Prostate gland (tissue), 2 donors: ENCODE measurements at regions not wholly inside any gene's neighbourhood (a gene's known extent, or its start where the extent isn't known, plus 50 kb on each side); places are given as distances from the start of the nearest gene placed in this dataset.
A peak's percentile ranks its signal among the peaks of the same experiment; 100 is the strongest.

ENCODE experiments used
- DNase-seq: peaks from one replicate; pipeline ENCODE4 v3.0.0-alpha.2; 2019; ENCODE audit warnings: low spot score
- H3K27ac ChIP-seq, 2 donors: fragments of 200-600 bp; sonication (generic); 2 replicates each; pipeline ENCODE4 v1.5.1; 2017 to 2019
- H3K27me3 ChIP-seq: fragments of 200-600 bp; sonication (generic); replicated peaks from 2 replicates; pipeline ENCODE4 v1.5.1; 2019; ENCODE audit not compliant: insufficient read depth
- H3K36me3 ChIP-seq, 2 donors: fragments of 200-600 bp; sonication (generic); 1 replicate in 1 of 2; 2 replicates in 1 of 2; pipeline versions ENCODE4 v1.5.1 to v1.8.1; 2017 to 2019
- H3K4me1 ChIP-seq: fragments of 200-600 bp; sonication (generic); replicated peaks from 2 replicates; pipeline ENCODE4 v1.5.1; 2019
- H3K4me3 ChIP-seq, 2 donors: fragments of 200-600 bp; sonication (generic); 2 replicates each; pipeline ENCODE4 v1.5.1; 2017 to 2019
- H3K9me3 ChIP-seq: fragments of 200-600 bp; sonication (generic); 2 replicates; pipeline ENCODE4 v1.5.1; 2017
- POLR2A ChIP-seq: fragments of 450-650 bp; IDR thresholded peaks from one replicate; pipeline ENCODE4 v1.6.1; 2016; ENCODE audit warnings: antibody characterized with exemption, mild to moderate bottlenecking
- POLR2AphosphoS5 ChIP-seq: sonication (generic); formaldehyde crosslinking; IDR thresholded peaks from one replicate; pipeline ENCODE4 v1.6.1; 2017; ENCODE audit warnings: antibody characterized with exemption
- WGBS: methylation state at CpG from one replicate; pipeline ENCODE4 v1.1.5; 2018; 5-methylcytosine and 5-hydroxymethylcytosine counted together
- intact Hi-C: fragments of 100-400 bp; cut with DNase I; formaldehyde crosslinking; loops from one replicate; pipeline ENCODE4 v1.14.2; 2022
- TF ChIP-seq, protein P1 (sequence below), 4 experiments: fragments of 200-600 bp in 2 of 4; fragments of 450-650 bp in 2 of 4; sonication (generic) in 2 of 4; IDR thresholded peaks; 1 replicate in 3 of 4; 2 replicates in 1 of 4; pipeline ENCODE4 v1.5.1; 2016 to 2019; ENCODE audit warnings: antibody characterized with exemption in 4 of 4, mild to moderate bottlenecking in 2 of 4, moderate library complexity in 2 of 4

- no peak for DNase-seq
- intact Hi-C loops, result no loop called here
- no peak overlapping the region for H3K4me3 ChIP-seq
- no peak overlapping the region for H3K27ac ChIP-seq
- H3K4me1 ChIP-seq, result no peaks in the 10 kb centered on the region
- 80% methylated on average over 2 of the region's 2 CpGs for WGBS
- no peaks in the 10 kb centered on the region for H3K9me3 ChIP-seq
- no peaks in the 10 kb centered on the region for H3K36me3 ChIP-seq
- TF ChIP-seq POLR2AphosphoS5 (no peak), POLR2A (no peak)
- TF ChIP-seq, protein P1, sequence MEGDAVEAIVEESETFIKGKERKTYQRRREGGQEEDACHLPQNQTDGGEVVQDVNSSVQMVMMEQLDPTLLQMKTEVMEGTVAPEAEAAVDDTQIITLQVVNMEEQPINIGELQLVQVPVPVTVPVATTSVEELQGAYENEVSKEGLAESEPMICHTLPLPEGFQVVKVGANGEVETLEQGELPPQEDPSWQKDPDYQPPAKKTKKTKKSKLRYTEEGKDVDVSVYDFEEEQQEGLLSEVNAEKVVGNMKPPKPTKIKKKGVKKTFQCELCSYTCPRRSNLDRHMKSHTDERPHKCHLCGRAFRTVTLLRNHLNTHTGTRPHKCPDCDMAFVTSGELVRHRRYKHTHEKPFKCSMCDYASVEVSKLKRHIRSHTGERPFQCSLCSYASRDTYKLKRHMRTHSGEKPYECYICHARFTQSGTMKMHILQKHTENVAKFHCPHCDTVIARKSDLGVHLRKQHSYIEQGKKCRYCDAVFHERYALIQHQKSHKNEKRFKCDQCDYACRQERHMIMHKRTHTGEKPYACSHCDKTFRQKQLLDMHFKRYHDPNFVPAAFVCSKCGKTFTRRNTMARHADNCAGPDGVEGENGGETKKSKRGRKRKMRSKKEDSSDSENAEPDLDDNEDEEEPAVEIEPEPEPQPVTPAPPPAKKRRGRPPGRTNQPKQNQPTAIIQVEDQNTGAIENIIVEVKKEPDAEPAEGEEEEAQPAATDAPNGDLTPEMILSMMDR (IDR thresholded peaks at IDR 0.05), result no peak
- H3K27me3 ChIP-seq, result no peaks in the 10 kb centered on the region
Measured at GRCh38 chr6:154611847-154612246, 101.4 kb upstream of the CNKSR3 start.

DNA sequence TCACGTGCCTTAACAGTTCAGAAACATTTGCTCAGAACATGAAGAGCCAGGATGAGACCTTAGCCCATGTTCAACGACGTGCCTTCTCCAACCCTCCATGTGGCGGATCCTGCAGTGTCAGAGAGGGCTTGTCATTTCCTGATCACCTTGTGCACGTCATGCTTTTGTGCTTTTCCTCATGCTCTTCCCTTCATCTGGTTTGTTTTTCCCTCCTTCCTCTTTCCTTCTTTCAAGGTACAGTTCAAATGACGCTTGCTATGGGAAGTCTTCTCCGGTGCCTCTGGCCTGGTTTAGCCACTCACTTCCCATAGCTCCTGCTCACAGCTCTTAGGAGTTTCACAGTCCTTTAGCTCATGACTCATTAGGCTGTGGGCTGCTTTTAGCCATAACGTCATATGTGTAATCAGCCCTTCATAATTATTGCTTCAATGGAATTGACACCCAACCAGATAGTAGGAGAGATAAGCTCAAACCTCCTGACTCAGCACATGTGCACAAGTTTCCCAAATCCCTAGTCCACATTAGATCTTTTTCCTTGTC, 102.7 kb upstream of the CNKSR3 start:
- no peak overlapping the region for H3K27ac ChIP-seq
- H3K4me1 ChIP-seq, result no peaks in the 10 kb centered on the region
- TF ChIP-seq POLR2AphosphoS5 (no peak), POLR2A (no peak)
- TF ChIP-seq, protein P1 (IDR thresholded peaks at IDR 0.05), result no peak
- 84% methylated on average over 8 of the region's 8 CpGs for whole genome bisulfite sequencing
- H3K27me3 ChIP-seq, result no peaks in the 10 kb centered on the region
- intact Hi-C loops, result no loop called here
- no peak overlapping the region for H3K4me3 ChIP-seq
- H3K36me3 ChIP-seq, result no peaks in the 10 kb centered on the region
- no peak for DNase-seq
- H3K9me3 ChIP-seq, result no peaks in the 10 kb centered on the region

DNA sequence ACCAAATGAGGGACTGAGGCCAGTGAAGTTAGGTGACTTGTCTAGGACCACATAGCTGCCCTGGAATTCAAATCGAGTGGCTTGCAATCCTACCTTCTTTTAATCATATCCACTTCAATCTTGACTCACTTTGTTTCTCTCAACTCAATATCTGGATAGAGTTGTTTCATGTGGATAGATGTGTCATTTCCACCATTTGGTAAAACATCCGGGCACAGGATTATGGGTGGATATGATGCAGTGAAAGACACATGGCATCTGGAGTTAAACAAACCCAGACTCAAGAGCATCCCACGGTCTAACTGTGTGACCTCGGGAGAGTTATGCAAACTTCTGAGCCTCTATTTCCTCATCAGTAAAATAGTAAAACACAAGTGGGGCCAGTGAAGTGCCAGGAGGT, 103.6 kb upstream of the CNKSR3 start:
- 89% methylated on average over 4 of the region's 4 CpGs for WGBS
- Histone ChIP-seq H3K27me3 (no peaks in the 10 kb centered on the region), H3K27ac (no peak overlapping the region), H3K4me3 (no peak overlapping the region), H3K4me1 (no peaks in the 10 kb centered on the region), H3K9me3 (no peaks in the 10 kb centered on the region), H3K36me3 (no peaks in the 10 kb centered on the region)
- intact Hi-C loops, result no loop called here
- DNase-seq, result no peak
- TF ChIP-seq, protein P1 (IDR thresholded peaks at IDR 0.05), result no peak
- no peak for TF ChIP-seq POLR2A
- TF ChIP-seq POLR2AphosphoS5, result no peak

DNA sequence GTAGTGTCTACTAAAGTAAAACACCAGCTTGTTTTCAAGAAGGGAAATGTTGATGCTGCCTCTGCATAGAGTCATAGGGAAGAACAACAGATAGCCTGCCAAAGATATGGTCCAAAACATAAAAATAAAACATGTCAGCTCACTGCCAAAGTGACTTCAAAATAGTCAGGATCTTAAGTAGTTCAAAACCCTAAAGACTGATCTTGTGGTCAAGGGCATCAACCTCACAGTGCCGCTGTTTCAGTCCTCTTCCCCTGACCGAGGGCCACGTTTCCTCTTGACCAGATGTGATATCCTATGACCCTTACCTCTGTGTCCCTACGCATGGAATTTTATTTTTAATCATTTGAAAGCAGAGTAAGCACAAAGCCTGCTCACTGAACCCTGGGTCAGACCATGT, 104.2 kb upstream of the CNKSR3 start:
- H3K27me3 ChIP-seq, result no peaks in the 10 kb centered on the region
- TF ChIP-seq, protein P1 (IDR thresholded peaks at IDR 0.05), result no peak
- TF ChIP-seq POLR2A, result no peak
- TF ChIP-seq POLR2AphosphoS5, result no peak
- H3K27ac ChIP-seq, result no peak overlapping the region
- intact Hi-C loops, result no loop called here
- no peaks in the 10 kb centered on the region for H3K9me3 ChIP-seq
- no peak for DNase-seq
- H3K4me1 ChIP-seq, result no peaks in the 10 kb centered on the region
- no peak overlapping the region for H3K4me3 ChIP-seq
- no peaks in the 10 kb centered on the region for H3K36me3 ChIP-seq
- 86% methylated on average over 4 of the region's 4 CpGs for WGBS

GRCh38 chr6:154615483-154616025, 105.1 kb upstream of the CNKSR3 start:
- peak; percentile 84 for DNase-seq
- Histone ChIP-seq H3K4me1 (no peaks in the 10 kb centered on the region), H3K27me3 (no peaks in the 10 kb centered on the region), H3K9me3 (no peaks in the 10 kb centered on the region), H3K27ac (no peak overlapping the region), H3K4me3 (no peak overlapping the region), H3K36me3 (no peaks in the 10 kb centered on the region)
- WGBS, result 24% methylated on average over 16 of the region's 16 CpGs
- intact Hi-C loops, result no loop called here
- TF ChIP-seq POLR2A (no peak), POLR2AphosphoS5 (no peak)
- TF ChIP-seq, protein P1 (IDR thresholded peaks at IDR 0.05), result no peak
